ENCODE measurements at regions not wholly inside any gene's neighbourhood (a gene's known extent, or its start where the extent isn't known, plus 50 kb on each side); places are given as distances from the start of the nearest gene placed in this dataset.

DNA sequence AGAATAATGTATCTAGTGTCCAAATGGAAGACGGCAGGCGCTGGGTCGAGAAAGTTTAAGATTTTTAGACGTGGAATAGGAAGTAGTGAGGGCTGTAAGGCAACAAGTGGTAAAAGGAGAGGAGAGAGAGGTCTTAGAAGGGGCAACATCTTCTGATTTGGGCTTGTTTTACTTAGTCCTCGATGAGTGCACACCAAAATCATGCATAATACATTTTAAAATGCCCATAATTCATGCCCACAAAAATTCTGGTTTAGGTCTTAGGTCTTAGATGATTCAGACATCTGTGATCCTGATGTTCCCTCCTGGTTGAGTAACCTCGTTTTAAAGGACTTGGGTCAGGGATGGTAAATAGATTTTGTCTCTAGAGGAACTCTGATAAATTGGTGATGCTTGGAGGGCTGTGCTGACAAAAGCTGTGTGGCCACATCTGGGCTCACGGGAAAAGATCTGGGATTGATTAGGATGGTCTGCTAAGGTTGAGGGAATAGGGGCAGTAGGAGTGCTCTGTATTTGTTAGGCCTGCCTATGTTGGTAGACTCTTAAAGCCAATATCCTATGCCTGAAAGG, 476.3 kb downstream of the CCDC171 start:
- TF ChIP-seq CTCF (conservative IDR thresholded peaks at IDR 0.05) (no peak), EZH2 (IDR thresholded peaks at IDR 0.05; ENCODE audit: low read depth) (no peak)
- no peak overlapping the region for H2AFZ ChIP-seq
- H3K4me1 ChIP-seq (replicated peaks; ENCODE audit: insufficient read depth): peaks cover 12% of the 10 kb centered on the region
- H3K4me3 ChIP-seq: no peak overlapping the region
- H3K27me3 ChIP-seq (ENCODE audit: insufficient read depth, low read depth): no peaks in the 10 kb centered on the region
- DNase-seq: no peak
- intact Hi-C loops (cut with micrococcal nuclease; ENCODE audit: unreplicated experiment): no loop called here
- H3K9me2 ChIP-seq (ENCODE audit: insufficient read depth): no peaks in the 10 kb centered on the region
- BruUV-seq (replicated peaks): no TSS peak
- H3K4me2 ChIP-seq: no peak overlapping the region
- H4K20me1 ChIP-seq (ENCODE audit: insufficient read depth): no peaks in the 10 kb centered on the region
- H3K79me2 ChIP-seq (ENCODE audit: low read depth): no peaks in the 10 kb centered on the region
- no peak overlapping the region; the same call in 1 of the 2 replicates for H3K27ac ChIP-seq
- ChIA-PET CTCF (no interaction called here), POLR2A (ENCODE audit: unreplicated experiment) (no interaction called here)
- no peaks in the 10 kb centered on the region for H3K36me3 ChIP-seq (ENCODE audit: low read depth)
- no peaks in the 10 kb centered on the region for H3K9me3 ChIP-seq (ENCODE audit: insufficient read depth, low read depth)
- H3F3A ChIP-seq (ENCODE audit: insufficient read depth, low read depth): 0 out of 2 replicates have a peak, but pooled peaks cover 2% of the 10 kb centered on the region

DNA sequence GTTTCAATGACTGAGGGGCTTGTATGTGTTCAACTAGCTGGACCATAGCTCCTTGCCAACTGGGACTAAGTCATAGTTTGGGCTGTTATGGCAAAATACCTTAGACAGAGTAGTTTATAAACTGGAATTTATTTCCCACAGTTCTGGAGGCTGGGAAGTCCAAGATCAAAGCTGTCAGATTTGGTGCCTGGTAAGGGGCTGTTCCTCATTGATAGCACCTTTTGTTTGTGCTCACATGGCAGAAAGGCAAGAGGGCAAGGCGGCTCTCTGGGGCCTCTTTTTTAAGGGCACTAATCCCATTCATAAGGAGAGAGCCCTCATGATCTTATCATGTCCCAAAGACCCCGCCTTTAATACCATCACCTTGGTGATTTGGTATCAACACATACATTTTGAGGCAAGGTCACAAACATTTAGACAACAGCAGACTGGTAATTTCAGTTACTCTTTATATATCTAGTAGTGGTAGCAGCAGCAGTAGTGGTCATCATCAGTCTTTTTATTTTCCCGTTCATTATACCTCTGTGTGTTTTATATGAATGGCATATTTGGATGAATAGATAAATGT, 477.0 kb downstream of the CCDC171 start:
- no peaks in the 10 kb centered on the region for H3K9me2 ChIP-seq (ENCODE audit: insufficient read depth)
- CTCF ChIA-PET: no interaction called here
- POLR2A ChIA-PET (ENCODE audit: unreplicated experiment): no interaction called here
- H3K4me1 ChIP-seq (replicated peaks; ENCODE audit: insufficient read depth): peaks cover 12% of the 10 kb centered on the region
- no peak overlapping the region for H3K4me3 ChIP-seq
- H2AFZ ChIP-seq: no peak overlapping the region
- H3K27ac ChIP-seq: peak overlapping the region; percentile 52
- TF ChIP-seq EZH2 (IDR thresholded peaks at IDR 0.05; ENCODE audit: low read depth) (no peak), CTCF (conservative IDR thresholded peaks at IDR 0.05) (no peak)
- no peaks in the 10 kb centered on the region for H3K27me3 ChIP-seq (ENCODE audit: insufficient read depth, low read depth)
- DNase-seq: no peak
- H3K9me3 ChIP-seq (ENCODE audit: insufficient read depth, low read depth): no peaks in the 10 kb centered on the region
- H3K79me2 ChIP-seq (ENCODE audit: low read depth): no peaks in the 10 kb centered on the region
- intact Hi-C loops (cut with micrococcal nuclease; ENCODE audit: unreplicated experiment): loop anchor here (2.0 to 10.0 kb wide), 3 partner anchors 165 to 1765 kb away; no protein-coding TSS in a partner anchor
- no peak overlapping the region; the same call in 1 of the 2 replicates for H3K4me2 ChIP-seq
- H3K36me3 ChIP-seq (ENCODE audit: low read depth): no peaks in the 10 kb centered on the region
- 0 out of 2 replicates have a peak, but pooled peaks cover 2% of the 10 kb centered on the region for H3F3A ChIP-seq (ENCODE audit: insufficient read depth, low read depth)
- no peaks in the 10 kb centered on the region for H4K20me1 ChIP-seq (ENCODE audit: insufficient read depth)
- BruUV-seq (replicated peaks): no TSS peak

DNA sequence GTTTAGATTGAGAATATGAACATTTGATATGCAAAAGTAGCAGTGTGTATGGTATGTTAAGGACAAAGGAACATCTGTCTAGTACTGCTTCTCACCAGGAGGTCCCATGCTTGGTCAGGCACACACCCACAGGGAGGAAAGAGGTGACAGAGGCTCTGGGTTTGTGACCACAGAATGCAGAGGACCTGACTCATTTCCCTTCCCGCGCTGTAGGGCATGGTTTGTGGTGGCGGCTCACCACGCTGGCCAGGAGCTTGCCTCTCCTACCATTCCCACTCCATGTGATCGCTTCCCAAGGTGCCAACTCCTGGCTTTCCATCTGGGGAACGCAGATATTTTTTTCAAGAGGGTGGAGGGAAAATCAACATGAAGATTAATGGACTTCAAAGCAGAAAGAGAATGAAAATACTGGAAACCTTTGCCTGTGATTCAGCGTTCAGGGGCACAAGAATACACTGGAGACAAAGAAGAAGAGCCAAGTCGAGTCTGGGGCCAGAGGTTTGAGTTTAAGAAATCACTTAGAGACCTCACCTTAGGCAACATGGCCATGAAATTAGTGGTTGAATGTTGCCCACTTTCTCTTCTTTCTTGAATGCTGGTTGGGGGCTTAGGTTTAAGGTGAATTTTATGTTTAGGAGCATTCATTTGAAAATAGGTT, 477.8 kb downstream of the CCDC171 start:
- intact Hi-C loops (cut with micrococcal nuclease; ENCODE audit: unreplicated experiment): loop anchor here (2.0 to 10.0 kb wide), 3 partner anchors 164 to 1764 kb away; no protein-coding TSS in a partner anchor
- H3K27me3 ChIP-seq (ENCODE audit: insufficient read depth, low read depth): no peaks in the 10 kb centered on the region
- no peaks in the 10 kb centered on the region for H3K9me3 ChIP-seq (ENCODE audit: insufficient read depth, low read depth)
- H3K79me2 ChIP-seq (ENCODE audit: low read depth): no peaks in the 10 kb centered on the region
- DNase-seq: peak; percentile 79 to 85
- H3K9me2 ChIP-seq (ENCODE audit: insufficient read depth): no peaks in the 10 kb centered on the region
- no TSS peak for BruUV-seq (replicated peaks)
- H3K4me1 ChIP-seq (replicated peaks; ENCODE audit: insufficient read depth): peaks cover 12% of the 10 kb centered on the region
- H3K36me3 ChIP-seq (ENCODE audit: low read depth): no peaks in the 10 kb centered on the region
- H2AFZ ChIP-seq: no peak overlapping the region
- TF ChIP-seq CTCF (conservative IDR thresholded peaks at IDR 0.05) (no peak), EZH2 (IDR thresholded peaks at IDR 0.05; ENCODE audit: low read depth) (no peak)
- 0 out of 2 replicates have a peak, but pooled peaks cover 2% of the 10 kb centered on the region for H3F3A ChIP-seq (ENCODE audit: insufficient read depth, low read depth)
- H3K27ac ChIP-seq: peak overlapping the region; percentile 77
- POLR2A ChIA-PET (ENCODE audit: unreplicated experiment): no interaction called here
- 0 out of 2 replicates have a peak overlapping the region, but pooled peaks have one; percentile 11 for H3K4me2 ChIP-seq
- CTCF ChIA-PET: no interaction called here
- H3K4me3 ChIP-seq: no peak overlapping the region
- no peaks in the 10 kb centered on the region for H4K20me1 ChIP-seq (ENCODE audit: insufficient read depth)
